Keratinocyte (primary cell): ENCODE measurements at regions not wholly inside any gene's neighbourhood (a gene's known extent, or its start where the extent isn't known, plus 50 kb on each side); places are given as distances from the start of the nearest gene placed in this dataset.

Experiments
- EZH2 ChIP-seq: IDR thresholded peaks from one replicate; pipeline ENCODE4 v1.6.1; 2012; ENCODE audit warnings: inconsistent platforms, mild to moderate bottlenecking, low read length, moderate library complexity
- TF ChIP-seq, protein P1 (sequence below), 3 experiments: IDR thresholded peaks in 1 of 3; conservative IDR thresholded peaks in 1 of 3; optimal IDR thresholded peaks in 1 of 3; 2 replicates in 2 of 3; 3 replicates in 1 of 3; pipeline versions ENCODE3 to v1.5.1; 2011; ENCODE audit warnings: low read length in 3 of 3, mild to moderate bottlenecking in 3 of 3, moderate library complexity in 2 of 3, control low read depth in 1 of 3, inconsistent platforms in 1 of 3; ENCODE audit not compliant: insufficient read depth in 2 of 3; ENCODE audit errors: extremely low read depth in 1 of 3

- TF ChIP-seq, protein P1, sequence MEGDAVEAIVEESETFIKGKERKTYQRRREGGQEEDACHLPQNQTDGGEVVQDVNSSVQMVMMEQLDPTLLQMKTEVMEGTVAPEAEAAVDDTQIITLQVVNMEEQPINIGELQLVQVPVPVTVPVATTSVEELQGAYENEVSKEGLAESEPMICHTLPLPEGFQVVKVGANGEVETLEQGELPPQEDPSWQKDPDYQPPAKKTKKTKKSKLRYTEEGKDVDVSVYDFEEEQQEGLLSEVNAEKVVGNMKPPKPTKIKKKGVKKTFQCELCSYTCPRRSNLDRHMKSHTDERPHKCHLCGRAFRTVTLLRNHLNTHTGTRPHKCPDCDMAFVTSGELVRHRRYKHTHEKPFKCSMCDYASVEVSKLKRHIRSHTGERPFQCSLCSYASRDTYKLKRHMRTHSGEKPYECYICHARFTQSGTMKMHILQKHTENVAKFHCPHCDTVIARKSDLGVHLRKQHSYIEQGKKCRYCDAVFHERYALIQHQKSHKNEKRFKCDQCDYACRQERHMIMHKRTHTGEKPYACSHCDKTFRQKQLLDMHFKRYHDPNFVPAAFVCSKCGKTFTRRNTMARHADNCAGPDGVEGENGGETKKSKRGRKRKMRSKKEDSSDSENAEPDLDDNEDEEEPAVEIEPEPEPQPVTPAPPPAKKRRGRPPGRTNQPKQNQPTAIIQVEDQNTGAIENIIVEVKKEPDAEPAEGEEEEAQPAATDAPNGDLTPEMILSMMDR (optimal IDR thresholded peaks at IDR 0.05 in 1 of 3, IDR thresholded peaks at IDR 0.05 in 1 of 3, conservative IDR thresholded peaks at IDR 0.05 in 1 of 3; ENCODE audit: extremely low read depth in 1 of 3, insufficient read depth in 2 of 3, low read length in 3 of 3) = no peak
- no peak for TF ChIP-seq EZH2
These were observed 1116.4 kb downstream of the OTOL1 start for GRCh38 chr3:162612991-162613390.
